HG03280 (cell line): ENCODE measurements at regions not wholly inside any gene's neighbourhood (a gene's known extent, or its start where the extent isn't known, plus 50 kb on each side); places are given as distances from the start of the nearest gene placed in this dataset.
"Not testable (repeated sequence)": the region's sequence is repeated elsewhere in the genome, so short reads cannot be mapped to it uniquely, and the experiment has no call there.

Source experiments
- ATAC-seq: cut with Tn5 transposase; IDR thresholded peaks from one replicate; pipeline ENCODE4 v1.9.1; 2021; ENCODE audit warnings: mild to moderate bottlenecking, moderate library complexity; ENCODE audit not compliant: unreplicated experiment

- ATAC-seq: not testable (repeated sequence)
Measured at GRCh38 chr1:166690596-166690995, 148.7 kb upstream of the POGK start.

- ATAC-seq: no peak
Measured at GRCh38 chr1:166691476-166691875, 147.8 kb upstream of the POGK start.

- no peak for ATAC-seq
Measured at GRCh38 chr1:166692346-166692745, 146.9 kb upstream of the POGK start.

GRCh38 chr1:166693158-166693557, 146.1 kb upstream of the POGK start:
- no peak for ATAC-seq

- no peak for ATAC-seq
Measured at GRCh38 chr1:166693673-166694297, 145.5 kb upstream of the POGK start.

- ATAC-seq: no peak
Measured at GRCh38 chr1:166695115-166695514, 144.2 kb upstream of the POGK start.

GRCh38 chr1:166695834-166696233, 143.4 kb upstream of the POGK start:
- not testable (repeated sequence) for ATAC-seq

GRCh38 chr1:166698771-166699170, 140.5 kb upstream of the POGK start:
- no peak for ATAC-seq

- ATAC-seq: no peak
Measured at GRCh38 chr1:166699613-166700012, 139.7 kb upstream of the POGK start.

- no peak for ATAC-seq
Measured at GRCh38 chr1:166700696-166701095, 138.6 kb upstream of the POGK start.

- no peak for ATAC-seq
Measured at GRCh38 chr1:166701603-166702100, 137.6 kb upstream of the POGK start.

- ATAC-seq: no peak
Measured at GRCh38 chr1:166703141-166703540, 136.1 kb upstream of the POGK start.

- no peak for ATAC-seq
Measured at GRCh38 chr1:166703726-166704462, 135.4 kb upstream of the POGK start.

- ATAC-seq: no peak
Measured at GRCh38 chr1:166705376-166706289, 133.6 kb upstream of the POGK start.

- ATAC-seq: no peak
Measured at GRCh38 chr1:166716620-166717019, 122.7 kb upstream of the POGK start.

GRCh38 chr1:166721145-166721544, 118.1 kb upstream of the POGK start:
- no peak for ATAC-seq

GRCh38 chr1:166730299-166730888, 108.9 kb upstream of the POGK start:
- ATAC-seq: no peak

- no peak for ATAC-seq
Measured at GRCh38 chr1:166738140-166738539, 101.1 kb upstream of the POGK start.

- ATAC-seq: no peak
Measured at GRCh38 chr1:166738873-166739272, 100.4 kb upstream of the POGK start.

GRCh38 chr1:166740668-166741276, 98.5 kb upstream of the POGK start:
- ATAC-seq: no peak

GRCh38 chr1:166763318-166763717, 76.0 kb upstream of the POGK start:
- no peak for ATAC-seq
